Neural cell (in vitro differentiated cells): ENCODE measurements at regions not wholly inside any gene's neighbourhood (a gene's known extent, or its start where the extent isn't known, plus 50 kb on each side); places are given as distances from the start of the nearest gene placed in this dataset.

Source experiments
- EP300 ChIP-seq: fragments of 450-650 bp; conservative IDR thresholded peaks from 2 replicates; pipeline ENCODE4 v1.6.1; 2014; ENCODE audit warnings: antibody characterized with exemption, mild to moderate bottlenecking, moderate library complexity; ENCODE audit not compliant: poor library complexity, severe bottlenecking
- EZH2 ChIP-seq: fragments of 200-600, 300-800 bp; shearing (Covaris generic), sonication (generic); IDR thresholded peaks from 2 replicates; pipeline ENCODE4 v1.6.1; 2014; ENCODE audit warnings: antibody characterized with exemption, low read length, borderline replicate concordance, mild to moderate bottlenecking; ENCODE audit not compliant: insufficient read depth, poor library complexity, severe bottlenecking
- POLR2AphosphoS5 ChIP-seq: IDR thresholded peaks from 2 replicates; pipeline ENCODE4 v1.6.1; 2012
- TF ChIP-seq, protein P1 (sequence below): fragments of 450-650 bp; IDR thresholded peaks from 2 replicates; pipeline ENCODE4 v1.5.1; 2014; ENCODE audit warnings: antibody characterized with exemption, mild to moderate bottlenecking, moderate library complexity; ENCODE audit not compliant: poor library complexity, severe bottlenecking
- TF ChIP-seq, protein P2 (sequence below): IDR thresholded peaks from 2 replicates; pipeline ENCODE4 v1.6.1; 2012; ENCODE audit warnings: borderline replicate concordance

DNA sequence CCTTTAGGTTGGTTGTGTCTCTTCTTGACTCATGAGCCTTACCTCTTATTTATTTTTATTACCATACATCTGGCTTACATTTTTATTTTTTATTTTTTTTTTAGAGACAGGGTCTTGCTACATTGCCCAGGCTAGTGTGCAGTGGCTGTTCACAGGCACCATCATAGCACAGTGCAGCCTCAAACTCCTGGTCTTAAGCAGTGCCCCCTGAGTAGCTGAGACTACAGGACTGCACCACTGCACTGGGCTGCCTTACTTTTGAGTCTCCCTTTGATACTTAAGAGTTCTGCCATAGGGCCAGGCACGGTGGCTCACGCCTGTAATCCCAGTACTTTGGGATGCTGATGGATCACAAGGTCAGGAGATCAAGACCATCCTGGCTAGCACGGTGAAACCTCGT is 76.4 kb upstream of the MACF1 start:
- TF ChIP-seq, protein P1, sequence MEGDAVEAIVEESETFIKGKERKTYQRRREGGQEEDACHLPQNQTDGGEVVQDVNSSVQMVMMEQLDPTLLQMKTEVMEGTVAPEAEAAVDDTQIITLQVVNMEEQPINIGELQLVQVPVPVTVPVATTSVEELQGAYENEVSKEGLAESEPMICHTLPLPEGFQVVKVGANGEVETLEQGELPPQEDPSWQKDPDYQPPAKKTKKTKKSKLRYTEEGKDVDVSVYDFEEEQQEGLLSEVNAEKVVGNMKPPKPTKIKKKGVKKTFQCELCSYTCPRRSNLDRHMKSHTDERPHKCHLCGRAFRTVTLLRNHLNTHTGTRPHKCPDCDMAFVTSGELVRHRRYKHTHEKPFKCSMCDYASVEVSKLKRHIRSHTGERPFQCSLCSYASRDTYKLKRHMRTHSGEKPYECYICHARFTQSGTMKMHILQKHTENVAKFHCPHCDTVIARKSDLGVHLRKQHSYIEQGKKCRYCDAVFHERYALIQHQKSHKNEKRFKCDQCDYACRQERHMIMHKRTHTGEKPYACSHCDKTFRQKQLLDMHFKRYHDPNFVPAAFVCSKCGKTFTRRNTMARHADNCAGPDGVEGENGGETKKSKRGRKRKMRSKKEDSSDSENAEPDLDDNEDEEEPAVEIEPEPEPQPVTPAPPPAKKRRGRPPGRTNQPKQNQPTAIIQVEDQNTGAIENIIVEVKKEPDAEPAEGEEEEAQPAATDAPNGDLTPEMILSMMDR, result no peak
- TF ChIP-seq EP300 (no peak), EZH2 (no peak), POLR2AphosphoS5 (no peak)
- TF ChIP-seq, protein P2, sequence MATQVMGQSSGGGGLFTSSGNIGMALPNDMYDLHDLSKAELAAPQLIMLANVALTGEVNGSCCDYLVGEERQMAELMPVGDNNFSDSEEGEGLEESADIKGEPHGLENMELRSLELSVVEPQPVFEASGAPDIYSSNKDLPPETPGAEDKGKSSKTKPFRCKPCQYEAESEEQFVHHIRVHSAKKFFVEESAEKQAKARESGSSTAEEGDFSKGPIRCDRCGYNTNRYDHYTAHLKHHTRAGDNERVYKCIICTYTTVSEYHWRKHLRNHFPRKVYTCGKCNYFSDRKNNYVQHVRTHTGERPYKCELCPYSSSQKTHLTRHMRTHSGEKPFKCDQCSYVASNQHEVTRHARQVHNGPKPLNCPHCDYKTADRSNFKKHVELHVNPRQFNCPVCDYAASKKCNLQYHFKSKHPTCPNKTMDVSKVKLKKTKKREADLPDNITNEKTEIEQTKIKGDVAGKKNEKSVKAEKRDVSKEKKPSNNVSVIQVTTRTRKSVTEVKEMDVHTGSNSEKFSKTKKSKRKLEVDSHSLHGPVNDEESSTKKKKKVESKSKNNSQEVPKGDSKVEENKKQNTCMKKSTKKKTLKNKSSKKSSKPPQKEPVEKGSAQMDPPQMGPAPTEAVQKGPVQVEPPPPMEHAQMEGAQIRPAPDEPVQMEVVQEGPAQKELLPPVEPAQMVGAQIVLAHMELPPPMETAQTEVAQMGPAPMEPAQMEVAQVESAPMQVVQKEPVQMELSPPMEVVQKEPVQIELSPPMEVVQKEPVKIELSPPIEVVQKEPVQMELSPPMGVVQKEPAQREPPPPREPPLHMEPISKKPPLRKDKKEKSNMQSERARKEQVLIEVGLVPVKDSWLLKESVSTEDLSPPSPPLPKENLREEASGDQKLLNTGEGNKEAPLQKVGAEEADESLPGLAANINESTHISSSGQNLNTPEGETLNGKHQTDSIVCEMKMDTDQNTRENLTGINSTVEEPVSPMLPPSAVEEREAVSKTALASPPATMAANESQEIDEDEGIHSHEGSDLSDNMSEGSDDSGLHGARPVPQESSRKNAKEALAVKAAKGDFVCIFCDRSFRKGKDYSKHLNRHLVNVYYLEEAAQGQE, result no peak
